GM21576 (cell line): ENCODE measurements at regions not wholly inside any gene's neighbourhood (a gene's known extent, or its start where the extent isn't known, plus 50 kb on each side); places are given as distances from the start of the nearest gene placed in this dataset.
"Not testable (repeated sequence)": the region's sequence is repeated elsewhere in the genome, so short reads cannot be mapped to it uniquely, and the experiment has no call there.

Experiments
- ATAC-seq: cut with Tn5 transposase; IDR thresholded peaks from one replicate; pipeline ENCODE4 v1.9.1; 2021; ENCODE audit warnings: mild to moderate bottlenecking, moderate library complexity; ENCODE audit not compliant: unreplicated experiment

GRCh38 chr2:224181534-224182155, 142.6 kb upstream of the SERPINE2 start:
- ATAC-seq, result no peak

- ATAC-seq, result no peak
Measured at GRCh38 chr2:224180810-224181209, 141.7 kb upstream of the SERPINE2 start.

GRCh38 chr2:224178056-224178455, 139.0 kb upstream of the SERPINE2 start:
- no peak for ATAC-seq

- ATAC-seq, result no peak
Measured at GRCh38 chr2:224175538-224175937, 136.5 kb upstream of the SERPINE2 start.

- ATAC-seq, result no peak
Measured at GRCh38 chr2:224174990-224175389, 135.9 kb upstream of the SERPINE2 start.

DNA sequence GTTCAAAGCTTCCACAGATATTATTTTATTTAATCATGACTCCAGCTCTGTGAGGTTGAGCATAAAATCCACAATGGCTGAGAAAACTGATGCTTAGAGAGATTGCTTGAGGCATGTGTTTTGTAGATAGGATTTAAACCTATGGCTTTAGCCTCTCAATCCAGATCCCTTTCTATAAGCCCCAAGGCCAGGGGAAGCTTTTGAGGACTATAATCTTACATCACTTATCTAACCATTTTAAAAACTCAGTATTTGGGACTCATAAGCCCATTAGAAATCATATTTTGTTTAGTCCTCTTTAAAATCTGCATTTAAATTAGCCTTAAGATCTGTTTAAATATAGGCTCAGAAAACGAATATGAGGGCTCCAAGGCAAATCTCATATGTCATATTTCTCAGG, 135.4 kb upstream of the SERPINE2 start:
- no peak for ATAC-seq

DNA sequence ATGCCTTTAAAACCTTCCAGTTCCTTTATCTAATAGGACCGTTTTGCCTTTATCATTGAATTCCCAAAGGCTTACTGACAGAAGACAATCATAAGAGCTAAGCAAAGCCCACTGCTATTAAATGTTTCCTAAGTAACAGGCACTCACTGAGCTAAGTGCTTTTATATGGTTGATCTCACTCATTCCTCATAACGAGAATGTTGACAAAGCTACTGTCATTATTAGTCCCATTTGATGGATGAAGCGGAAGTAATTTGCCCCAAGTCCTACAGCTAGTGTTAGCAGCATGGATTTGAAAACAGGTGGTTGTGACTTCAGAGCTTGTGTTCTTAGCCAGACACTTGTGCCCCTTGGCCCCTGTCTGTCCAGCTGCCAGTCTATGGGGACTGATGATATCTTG, 134.8 kb upstream of the SERPINE2 start:
- no peak for ATAC-seq

DNA sequence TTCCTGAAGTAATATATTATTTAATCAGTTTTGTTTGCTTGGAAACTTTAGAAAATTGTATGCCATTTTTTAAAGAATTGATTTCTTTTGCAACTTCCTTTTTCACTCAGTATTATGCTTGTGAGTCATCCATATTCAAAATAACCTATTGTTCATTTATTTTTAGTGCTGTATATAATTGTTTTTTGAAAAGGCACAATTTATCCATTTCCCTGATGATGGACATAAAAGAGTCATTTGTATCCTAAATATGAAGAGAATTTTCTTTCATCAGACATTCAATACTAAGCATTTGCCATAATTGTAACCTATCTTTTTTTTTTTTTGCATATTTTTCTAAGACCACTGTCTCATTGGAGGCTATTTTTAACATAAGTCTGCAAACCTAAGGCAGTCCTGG, 134.1 kb upstream of the SERPINE2 start:
- ATAC-seq, result no peak

DNA sequence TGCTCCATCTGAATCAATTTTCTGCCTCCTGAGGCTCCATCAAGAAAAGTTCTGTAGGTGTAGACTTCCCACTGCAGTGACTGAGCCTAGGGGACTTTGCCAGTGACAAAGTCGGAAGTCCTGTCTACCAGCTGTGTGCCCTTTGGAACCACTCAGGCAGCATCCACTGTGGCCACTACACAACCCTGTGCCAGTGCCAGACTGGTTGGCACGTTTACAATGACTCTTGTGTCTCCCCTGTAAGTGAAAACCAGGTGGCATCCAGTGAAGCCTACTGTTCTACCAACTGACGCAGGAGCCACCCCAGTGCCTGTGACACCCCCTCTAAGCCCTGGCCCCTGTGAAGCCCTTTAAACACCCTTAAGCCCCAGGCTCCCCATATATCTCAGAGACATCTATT, 132.1 kb upstream of the SERPINE2 start:
- no peak for ATAC-seq

DNA sequence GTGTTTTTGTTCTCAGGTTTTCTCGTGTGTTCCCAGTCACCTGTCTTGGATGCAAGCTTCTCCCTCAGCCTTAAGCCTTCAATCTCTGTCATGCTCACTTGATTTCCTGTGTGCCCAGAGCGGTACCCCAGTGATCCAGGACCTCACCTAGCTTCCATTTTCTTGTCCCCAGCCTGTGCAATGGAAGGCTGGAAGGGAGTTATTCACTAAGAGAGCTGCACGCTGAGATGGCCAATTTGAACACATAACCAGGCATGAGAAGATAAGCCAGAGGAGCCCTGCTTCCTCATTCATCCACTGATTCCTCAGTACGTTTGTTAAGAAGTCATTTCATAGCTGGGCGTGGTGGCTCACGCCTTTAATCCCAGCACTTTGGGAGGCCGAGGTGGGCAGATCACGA, 130.8 kb upstream of the SERPINE2 start:
- ATAC-seq, result no peak

DNA sequence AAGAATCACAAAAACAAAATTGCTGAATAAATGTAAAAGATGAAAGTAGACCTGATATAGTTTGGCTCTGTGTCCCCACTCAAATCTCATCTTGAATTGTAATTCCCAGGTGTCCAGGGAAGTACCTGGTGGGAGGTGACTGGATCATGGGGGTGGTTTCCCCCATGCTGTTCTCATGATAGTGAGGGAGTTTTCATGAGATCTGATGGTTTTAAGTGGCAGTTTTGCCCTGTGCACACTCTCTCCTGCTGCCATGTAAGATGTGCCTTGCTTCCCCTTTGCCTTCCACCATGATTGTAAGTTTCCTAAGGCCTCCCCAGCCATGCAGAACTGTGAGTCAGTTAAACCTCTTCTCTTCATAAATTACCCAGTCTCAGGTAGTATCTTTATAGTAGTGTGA, 128.7 kb upstream of the SERPINE2 start:
- not testable (repeated sequence) for ATAC-seq

- ATAC-seq, result no peak
Measured at GRCh38 chr2:224166654-224167053, 127.6 kb upstream of the SERPINE2 start.

DNA sequence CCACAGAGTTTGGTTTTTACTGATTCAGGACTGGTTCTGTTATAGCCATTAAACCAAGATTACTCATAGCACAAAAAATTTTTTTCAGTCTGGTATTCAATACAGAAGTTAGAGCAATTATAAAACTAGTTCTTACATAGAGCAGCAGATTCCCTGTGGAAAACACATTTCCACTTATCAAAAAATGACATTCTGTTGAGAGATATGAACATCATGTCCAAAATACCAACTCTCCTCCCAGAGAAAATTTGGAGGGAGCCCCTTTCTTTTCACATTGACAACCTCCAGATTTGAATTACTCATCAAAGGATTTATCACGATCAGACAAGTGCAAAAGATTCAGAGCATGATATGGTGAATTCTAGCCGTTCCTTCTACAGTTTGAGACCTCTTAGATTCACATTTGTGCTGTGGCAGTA, 126.8 kb upstream of the SERPINE2 start:
- no peak for ATAC-seq

GRCh38 chr2:224163566-224164307, 124.7 kb upstream of the SERPINE2 start:
- no peak for ATAC-seq

GRCh38 chr2:224162122-224162521, 123.0 kb upstream of the SERPINE2 start:
- ATAC-seq, result no peak

GRCh38 chr2:224161712-224162111, 122.6 kb upstream of the SERPINE2 start:
- ATAC-seq, result no peak

- no peak for ATAC-seq
Measured at GRCh38 chr2:224160917-224161316, 121.8 kb upstream of the SERPINE2 start.

DNA sequence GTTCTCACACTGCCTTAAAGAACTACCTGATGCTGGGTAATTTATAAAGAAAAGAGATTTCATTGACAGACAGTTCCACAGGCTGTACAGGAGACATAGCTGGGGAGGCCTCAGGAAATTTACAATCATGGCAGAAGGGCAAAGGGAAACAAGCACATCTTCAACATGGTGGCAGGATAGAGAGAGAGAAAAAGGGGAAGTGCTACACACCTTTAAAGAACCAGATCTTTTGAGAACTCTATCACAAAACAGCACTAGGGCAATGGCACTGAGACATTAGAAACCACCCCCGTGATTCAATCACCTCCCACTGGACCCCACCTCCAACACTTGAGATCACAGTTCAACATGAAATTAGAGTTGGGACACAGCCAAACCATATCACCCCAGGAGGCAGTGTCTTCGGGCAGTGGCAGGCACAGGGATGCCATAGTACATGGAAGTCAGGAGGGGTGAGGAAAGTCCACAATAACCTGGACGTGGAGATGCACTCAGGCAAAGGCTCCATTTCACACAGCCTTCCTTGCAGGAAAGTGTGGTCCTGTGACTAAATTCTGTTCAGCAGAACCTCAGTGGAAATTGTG, 120.4 kb upstream of the SERPINE2 start:
- no peak for ATAC-seq

GRCh38 chr2:224158831-224159230, 119.7 kb upstream of the SERPINE2 start:
- no peak for ATAC-seq

DNA sequence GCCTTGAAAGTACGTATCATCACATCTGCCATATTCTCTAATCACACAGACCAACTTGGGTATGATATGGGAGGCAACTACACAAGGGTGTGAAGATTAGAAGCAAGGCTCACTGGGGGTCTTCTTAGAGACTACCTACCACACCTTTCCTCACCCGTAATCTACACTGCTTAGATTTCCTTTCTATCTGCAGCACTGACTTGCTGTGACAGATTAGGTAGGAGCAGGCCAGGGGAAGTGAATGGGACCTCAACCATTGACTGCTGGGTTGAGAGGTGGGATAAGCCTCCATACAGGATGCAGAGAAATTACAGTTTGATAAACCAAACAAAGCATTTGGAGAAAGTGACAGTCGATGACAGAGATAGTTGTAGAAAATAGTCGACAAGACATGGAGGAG, 119.0 kb upstream of the SERPINE2 start:
- no peak for ATAC-seq

DNA sequence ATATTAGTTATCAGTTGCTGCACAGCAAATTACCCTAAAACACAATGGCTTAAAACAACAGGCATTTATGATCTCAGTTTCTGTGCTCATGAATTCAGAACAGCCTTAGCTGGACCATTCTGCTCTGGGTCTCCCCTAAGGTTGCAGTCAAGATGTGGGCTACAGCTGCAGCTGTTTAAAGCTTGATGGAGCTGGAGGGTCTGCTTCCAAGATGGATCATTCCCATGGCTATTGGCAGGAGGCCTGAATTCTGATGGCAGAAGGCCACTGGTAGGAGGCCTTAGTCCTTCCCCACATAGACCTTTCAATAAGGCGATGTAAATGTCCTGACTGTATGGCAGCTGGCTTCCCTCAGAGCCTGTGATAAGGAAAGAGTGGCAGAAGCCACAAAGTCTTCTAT, 118.6 kb upstream of the SERPINE2 start:
- no peak for ATAC-seq

- ATAC-seq, result no peak
Measured at GRCh38 chr2:224156436-224156835, 117.3 kb upstream of the SERPINE2 start.
